ENCODE measurements at regions not wholly inside any gene's neighbourhood (a gene's known extent, or its start where the extent isn't known, plus 50 kb on each side); places are given as distances from the start of the nearest gene placed in this dataset.
A peak's percentile ranks its signal among the peaks of the same experiment; 100 is the strongest.
"Not testable (repeated sequence)": the region's sequence is repeated elsewhere in the genome, so short reads cannot be mapped to it uniquely, and the experiment has no call there.

DNA sequence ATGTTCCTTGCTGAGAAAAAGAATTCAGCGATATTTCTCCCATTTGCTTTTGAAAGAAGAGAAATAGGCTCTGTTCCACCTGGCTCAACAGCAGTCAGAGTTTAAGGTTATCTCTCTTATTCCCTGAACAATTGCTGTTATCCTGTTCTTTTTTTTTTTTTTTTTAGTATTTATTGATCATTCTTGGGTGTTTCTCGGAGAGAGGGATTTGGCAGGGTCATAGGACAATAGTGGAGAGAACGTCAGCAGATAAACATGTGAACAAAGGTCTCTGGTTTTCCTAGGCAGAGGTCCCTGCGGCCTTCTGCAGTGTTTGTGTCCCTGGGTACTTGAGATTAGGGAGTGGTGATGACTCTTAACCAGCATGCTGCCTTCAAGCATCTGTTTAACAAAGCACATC, 77.5 kb upstream of the DST start (continued):
- TF ChIP-seq NR2F6 (IDR thresholded peaks at IDR 0.05): peak; percentile 10; the same call in 1 of the 2 replicates
- not testable (repeated sequence) for TF ChIP-seq NR2F6 (CRISPR knock-in tag; IDR thresholded peaks at IDR 0.05); SOX13 (IDR thresholded peaks at IDR 0.05); SOX6 (IDR thresholded peaks at IDR 0.05); LCORL (IDR thresholded peaks at IDR 0.05); FOXP1 (IDR thresholded peaks at IDR 0.05)
- peak; percentile 75 for TF ChIP-seq PAXIP1 (CRISPR knock-in tag; conservative IDR thresholded peaks at IDR 0.05)
- TF ChIP-seq MIXL1 (CRISPR knock-in tag; IDR thresholded peaks at IDR 0.05): 0 out of 2 replicates have a peak, but pooled peaks have one; percentile 22
- TF ChIP-seq, protein P1, sequence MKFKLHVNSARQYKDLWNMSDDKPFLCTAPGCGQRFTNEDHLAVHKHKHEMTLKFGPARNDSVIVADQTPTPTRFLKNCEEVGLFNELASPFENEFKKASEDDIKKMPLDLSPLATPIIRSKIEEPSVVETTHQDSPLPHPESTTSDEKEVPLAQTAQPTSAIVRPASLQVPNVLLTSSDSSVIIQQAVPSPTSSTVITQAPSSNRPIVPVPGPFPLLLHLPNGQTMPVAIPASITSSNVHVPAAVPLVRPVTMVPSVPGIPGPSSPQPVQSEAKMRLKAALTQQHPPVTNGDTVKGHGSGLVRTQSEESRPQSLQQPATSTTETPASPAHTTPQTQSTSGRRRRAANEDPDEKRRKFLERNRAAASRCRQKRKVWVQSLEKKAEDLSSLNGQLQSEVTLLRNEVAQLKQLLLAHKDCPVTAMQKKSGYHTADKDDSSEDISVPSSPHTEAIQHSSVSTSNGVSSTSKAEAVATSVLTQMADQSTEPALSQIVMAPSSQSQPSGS (CRISPR knock-in tag; IDR thresholded peaks at IDR 0.05): peak; percentile 60; the same call in 1 of the 2 replicates
- TF ChIP-seq FOXO1 (CRISPR knock-in tag; IDR thresholded peaks at IDR 0.05): peak; percentile 53; the same call in 1 of the 2 replicates
- peak; percentile 48 for TF ChIP-seq FOXA3 (CRISPR knock-in tag; IDR thresholded peaks at IDR 0.05)
- TF ChIP-seq ZMYM4 (CRISPR knock-in tag; IDR thresholded peaks at IDR 0.05): peak; percentile 60; the same call in 1 of the 2 replicates
- peak; percentile 73 for TF ChIP-seq GATAD2A (CRISPR knock-in tag; IDR thresholded peaks at IDR 0.05)
- TF ChIP-seq FOXK1 (CRISPR knock-in tag; IDR thresholded peaks at IDR 0.05; ENCODE audit: borderline replicate concordance, low read depth): 0 out of 2 replicates have a peak, but pooled peaks have one; percentile 43
- peak in 1 of 2 experiments; percentile 86; a peak in 2 of 4 replicates for TF ChIP-seq SOX13 (CRISPR knock-in tag; conservative IDR thresholded peaks at IDR 0.05 in 1 of 2, IDR thresholded peaks at IDR 0.05 in 1 of 2)
- peak; percentile 93 for TF ChIP-seq SOX6 (CRISPR knock-in tag; IDR thresholded peaks at IDR 0.05)
- TF ChIP-seq SOX5 (CRISPR knock-in tag; IDR thresholded peaks at IDR 0.05; ENCODE audit: borderline replicate concordance): peak; percentile 85; the same call in 1 of the 2 replicates
- TF ChIP-seq NR2F1 (CRISPR knock-in tag; IDR thresholded peaks at IDR 0.05): peak in 1 of 2 experiments; percentile 48; a peak in 1 of 4 replicates
- 0 out of 2 replicates have a peak, but pooled peaks have one; percentile 21 for TF ChIP-seq KAT8 (CRISPR knock-in tag; IDR thresholded peaks at IDR 0.05)
- TF ChIP-seq ZGPAT (CRISPR knock-in tag; IDR thresholded peaks at IDR 0.05): peak; percentile 34; the same call in 1 of the 2 replicates
- TF ChIP-seq HDAC1 (CRISPR knock-in tag; IDR thresholded peaks at IDR 0.05): 0 out of 2 replicates have a peak, but pooled peaks have one; percentile 42
- peak; percentile 21; the same call in 1 of the 2 replicates for TF ChIP-seq LCORL (CRISPR knock-in tag; IDR thresholded peaks at IDR 0.05)
- peak; percentile 41; the same call in 1 of the 2 replicates for TF ChIP-seq NCOA2 (CRISPR knock-in tag; IDR thresholded peaks at IDR 0.05)
- peak; percentile 32; the same call in 1 of the 2 replicates for TF ChIP-seq RXRB (CRISPR knock-in tag; IDR thresholded peaks at IDR 0.05; ENCODE audit: borderline replicate concordance)
- TF ChIP-seq PITX1 (CRISPR knock-in tag; IDR thresholded peaks at IDR 0.05): peak; percentile 54; the same call in 1 of the 2 replicates
- peak; percentile 63 for TF ChIP-seq FOXP1 (CRISPR knock-in tag; IDR thresholded peaks at IDR 0.05)

Data from HepG2 (cell line).